HCT116 (cell line): ENCODE measurements at regions not wholly inside any gene's neighbourhood (a gene's known extent, or its start where the extent isn't known, plus 50 kb on each side); places are given as distances from the start of the nearest gene placed in this dataset.

ENCODE experiments used
- ATAC-seq: fragments of 200-7000 bp; cut with Tn5 transposase; 2 replicates; pipeline ENCODE4 v1.9.1; 2020; ENCODE audit warnings: mild to moderate bottlenecking, moderate library complexity
- BruUV-seq: library from RNA; stranded (reverse); fragments of 400-500 nt; replicated peaks from 2 replicates; lab custom pipeline; 2021; lab: Mats Ljungman, UMichigan
- CTCF ChIA-PET: fragments of 300-600 bp; sonication (Branson Sonifier 250); formaldehyde crosslinking; loops from one replicate; lab custom pipeline; 2021; ENCODE audit warnings: antibody characterized with exemption; lab: Charles Lee
- POLR2A ChIA-PET: fragments of 300-600, 350-600 bp; sonication (Branson Sonifier 250); formaldehyde crosslinking; loops from one replicate; lab custom pipeline; 2021; ENCODE audit warnings: antibody characterized with exemption; lab: Charles Lee
- RAD21 ChIA-PET, 2 experiments: fragments of 300-600 bp; sonication (Branson Sonifier 250); formaldehyde crosslinking; loops; one replicate each; lab custom pipeline; 2023; ENCODE audit warnings: low total read pairs in 2 of 2; ENCODE audit not compliant: uncharacterized antibody in 2 of 2, unreplicated experiment in 2 of 2, low non-redundant PET in 1 of 2; lab: Charles Lee
- DNase-seq: peaks from one replicate; pipeline ENCODE4 v3.0.0-alpha.2; 2010; ENCODE audit warnings: low read depth, low spot score
- H2AFZ ChIP-seq: fragments of 200-600 bp; shearing (Covaris generic), sonication (generic); 2 replicates; pipeline ENCODE4 v1.6.1; 2017; ENCODE audit warnings: low read depth, mixed run types, mixed read lengths, antibody characterized with exemption, low read length; ENCODE audit not compliant: poor library complexity, severe bottlenecking
- H3K27ac ChIP-seq: 2 replicates; pipeline ENCODE4 v1.5.1; 2012; ENCODE audit warnings: low read depth, low read length
- H3K27me3 ChIP-seq: fragments of 200-600 bp; sonication (generic); 2 replicates; pipeline ENCODE4 v1.6.1; 2016; ENCODE audit warnings: mixed run types, low read length, mixed read lengths; ENCODE audit not compliant: insufficient read depth
- H3K36me3 ChIP-seq, 2 experiments: fragments of 200-500 bp in 1 of 2; fragments of 200-600 bp in 1 of 2; sonication (Bioruptor generic) in 1 of 2; sonication (generic) in 1 of 2; 2 replicates each; pipeline versions ENCODE4 v1.5.1 to v1.6.1; 2014 to 2016; ENCODE audit warnings: low read length in 2 of 2, inconsistent platforms in 1 of 2, mixed read lengths in 1 of 2, mixed run types in 1 of 2; ENCODE audit not compliant: insufficient read depth in 2 of 2, control insufficient read depth in 1 of 2
- H3K4me1 ChIP-seq, 2 experiments: fragments of 200-600 bp in 1 of 2; sonication (generic) in 1 of 2; 2 replicates each; pipeline versions ENCODE4 v1.5.1 to v1.6.1; 2012 to 2017; ENCODE audit warnings: low read length in 2 of 2, inconsistent platforms in 1 of 2, mild to moderate bottlenecking in 1 of 2, mixed read lengths in 1 of 2, mixed run types in 1 of 2, moderate library complexity in 1 of 2; ENCODE audit not compliant: insufficient read depth in 2 of 2, control insufficient read depth in 1 of 2
- H3K4me2 ChIP-seq: fragments of 200-600 bp; sonication (generic); 2 replicates; pipeline ENCODE4 v1.6.1; 2017; ENCODE audit warnings: mixed run types, low read length, mixed read lengths
- H3K4me3 ChIP-seq, 2 experiments: fragments of 200-600 bp in 1 of 2; sonication (generic) in 1 of 2; replicated peaks in 1 of 2; 2 replicates each; pipeline ENCODE4 v1.5.1; 2011 to 2016; ENCODE audit warnings: low read length in 2 of 2, control low read depth in 1 of 2, low read depth in 1 of 2, mild to moderate bottlenecking in 1 of 2, mixed read lengths in 1 of 2, mixed run types in 1 of 2
- H3K79me2 ChIP-seq: fragments of 200-600 bp; sonication (generic); 2 replicates; pipeline ENCODE4 v1.6.1; 2017; ENCODE audit warnings: mild to moderate bottlenecking, mixed run types, low read length, moderate library complexity, mixed read lengths; ENCODE audit not compliant: insufficient read depth
- H3K9ac ChIP-seq: fragments of 200-600 bp; sonication (generic); 2 replicates; pipeline ENCODE4 v1.6.1; 2016; ENCODE audit warnings: low read length, mixed read lengths
- H3K9me2 ChIP-seq: fragments of 200-600 bp; sonication (generic), shearing (Covaris generic); 2 replicates; pipeline ENCODE4 v1.6.1; 2017; ENCODE audit warnings: mixed run types, mild to moderate bottlenecking, moderate library complexity; ENCODE audit not compliant: insufficient read depth
- H3K9me3 ChIP-seq, 2 experiments: fragments of 200-500 bp in 1 of 2; fragments of 200-600 bp in 1 of 2; sonication (Bioruptor generic) in 1 of 2; sonication (generic) in 1 of 2; 2 replicates each; pipeline ENCODE4 v1.6.1; 2014 to 2017; ENCODE audit warnings: low read length in 2 of 2, mixed read lengths in 2 of 2, inconsistent platforms in 1 of 2, low read depth in 1 of 2, mild to moderate bottlenecking in 1 of 2, mixed run types in 1 of 2, moderate library complexity in 1 of 2; ENCODE audit not compliant: control insufficient read depth in 1 of 2, insufficient read depth in 1 of 2
- H4K20me1 ChIP-seq: fragments of 200-600 bp; sonication (generic), shearing (Covaris generic); 2 replicates; pipeline ENCODE4 v1.6.1; 2017; ENCODE audit warnings: mixed run types, mild to moderate bottlenecking, moderate library complexity; ENCODE audit not compliant: insufficient read depth
- CBX3 ChIP-seq: IDR thresholded peaks from 2 replicates; pipeline ENCODE4 v1.6.1; 2012; ENCODE audit warnings: low read depth
- EZH2phosphoT487 ChIP-seq: fragments of 200-600 bp; IDR thresholded peaks from 2 replicates; pipeline ENCODE4 v1.6.1; 2018; ENCODE audit warnings: antibody characterized with exemption, borderline replicate concordance
- JUND ChIP-seq: IDR thresholded peaks from 2 replicates; pipeline ENCODE4 v1.6.1; 2012
- POLR2AphosphoS5 ChIP-seq: IDR thresholded peaks from 2 replicates; pipeline ENCODE4 v1.6.1; 2011; ENCODE audit warnings: mild to moderate bottlenecking, low read depth, low read length, moderate library complexity
- SRF ChIP-seq: IDR thresholded peaks from 2 replicates; pipeline ENCODE4 v1.6.1; 2012; ENCODE audit warnings: low read depth
- TCF7L2 ChIP-seq: IDR thresholded peaks from 2 replicates; pipeline ENCODE4 v1.7.0; 2011; ENCODE audit warnings: borderline replicate concordance, inconsistent platforms; ENCODE audit not compliant: insufficient read depth, insufficient read length; ENCODE audit errors: extremely low read depth
- YY1 ChIP-seq: IDR thresholded peaks from 2 replicates; pipeline ENCODE4 v1.6.1; 2011; ENCODE audit warnings: low read length, low read depth, moderate library complexity, mild to moderate bottlenecking; ENCODE audit not compliant: insufficient replicate concordance; ENCODE audit errors: extremely low read depth
- ZFX ChIP-seq: fragments of 450-650 bp; IDR thresholded peaks from 2 replicates; pipeline ENCODE4 v1.6.1; 2017
- ZNF274 ChIP-seq: fragments of 200-500 bp; sonication (Bioruptor generic); IDR thresholded peaks from 2 replicates; pipeline ENCODE4 v1.6.1; 2014; ENCODE audit warnings: mild to moderate bottlenecking, low read depth, low read length, inconsistent platforms
- intact Hi-C: fragments of 100-400 bp; cut with micrococcal nuclease; formaldehyde crosslinking; loops from 2 replicates; pipeline ENCODE4 v1.10.0; 2022
- TF ChIP-seq, protein P1 (sequence below): IDR thresholded peaks from 2 replicates; pipeline ENCODE4 v1.6.1; 2011; ENCODE audit warnings: mild to moderate bottlenecking, low read length, moderate library complexity; ENCODE audit not compliant: insufficient replicate concordance; ENCODE audit errors: extremely low read depth
- TF ChIP-seq, protein P2 (sequence below): IDR thresholded peaks from 2 replicates; pipeline ENCODE4 v1.6.1; 2012; ENCODE audit warnings: low read depth
- TF ChIP-seq, protein P3 (sequence below): IDR thresholded peaks from 2 replicates; pipeline ENCODE4 v1.6.1; 2012
- TF ChIP-seq, protein P4 (sequence below), 3 experiments: fragments of 200-600 bp in 1 of 3; sonication (generic) in 1 of 3; IDR thresholded peaks in 2 of 3; conservative IDR thresholded peaks in 1 of 3; 2 replicates each; pipeline ENCODE4 v1.5.1; 2012 to 2017; ENCODE audit warnings: low read depth in 2 of 3, low read length in 2 of 3, antibody characterized with exemption in 1 of 3, borderline replicate concordance in 1 of 3, control low read depth in 1 of 3, mild to moderate bottlenecking in 1 of 3, mixed read lengths in 1 of 3, mixed run types in 1 of 3, moderate library complexity in 1 of 3; ENCODE audit not compliant: insufficient read depth in 1 of 3

DNA sequence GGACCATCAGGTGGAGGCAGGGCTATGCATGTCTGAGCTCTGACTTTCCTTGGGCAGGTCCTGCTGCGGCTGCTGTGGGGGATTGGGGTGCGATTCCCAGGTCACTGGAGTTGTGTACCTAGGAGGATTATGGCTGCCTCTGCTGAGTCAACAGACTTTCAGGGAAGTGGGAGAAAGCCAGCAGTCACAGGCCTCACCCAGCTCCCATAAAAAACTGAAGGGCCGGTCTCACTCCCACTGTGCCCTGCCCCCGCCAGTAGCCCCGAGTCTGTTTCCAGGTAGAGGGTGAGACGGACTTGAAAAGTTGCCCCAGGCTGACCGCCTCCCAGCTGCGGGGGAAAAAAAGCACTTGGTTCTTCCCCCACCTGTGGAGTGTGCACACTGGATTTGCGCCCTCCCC lies 76.7 kb downstream of the FAM170A start (continued):
- TF ChIP-seq YY1, result no peak

DNA sequence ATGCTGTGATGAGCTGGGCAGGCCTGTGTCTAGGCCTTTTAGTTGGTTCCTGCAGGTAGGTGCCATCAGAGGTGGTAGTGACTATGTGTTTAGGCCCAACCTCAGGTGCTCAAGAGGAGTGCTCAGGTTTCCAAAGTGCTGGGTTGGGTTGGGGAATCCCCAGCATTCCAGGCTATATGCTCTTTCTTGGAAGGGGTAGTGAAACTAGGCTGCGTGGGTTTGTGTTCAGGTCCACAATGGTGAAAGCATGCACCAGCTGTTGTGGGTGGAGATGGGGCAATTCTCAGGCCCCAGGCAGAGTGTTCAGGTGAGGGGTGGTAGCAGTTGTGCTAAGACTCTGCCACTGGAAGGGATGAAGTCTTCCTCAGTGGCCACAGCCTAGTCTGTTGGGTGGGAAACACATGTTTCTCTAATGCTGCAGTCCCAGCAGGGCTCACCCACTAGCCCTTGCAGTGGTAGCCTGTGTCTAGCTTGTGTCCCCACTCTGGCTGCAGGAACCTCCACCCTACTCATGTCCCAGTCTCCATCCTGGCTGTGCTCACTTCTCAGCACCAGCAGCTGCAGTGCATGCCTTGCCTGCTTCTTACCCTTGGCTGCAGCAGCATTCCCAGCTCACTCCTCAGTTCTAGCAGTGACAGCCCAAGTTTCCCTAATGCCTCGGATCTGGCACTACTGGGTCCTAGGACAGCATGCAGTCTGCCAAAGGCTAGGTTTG lies 78.9 kb downstream of the FAM170A start:
- ATAC-seq, result no peak
- no TSS peak for BruUV-seq
- no peak overlapping the region for H3K27ac ChIP-seq
- TF ChIP-seq ZFX (no peak), SRF (no peak), TCF7L2 (no peak), YY1 (no peak), POLR2AphosphoS5 (no peak), CBX3 (no peak), EZH2phosphoT487 (no peak), JUND (no peak), ZNF274 (no peak)
- TF ChIP-seq, protein P1, sequence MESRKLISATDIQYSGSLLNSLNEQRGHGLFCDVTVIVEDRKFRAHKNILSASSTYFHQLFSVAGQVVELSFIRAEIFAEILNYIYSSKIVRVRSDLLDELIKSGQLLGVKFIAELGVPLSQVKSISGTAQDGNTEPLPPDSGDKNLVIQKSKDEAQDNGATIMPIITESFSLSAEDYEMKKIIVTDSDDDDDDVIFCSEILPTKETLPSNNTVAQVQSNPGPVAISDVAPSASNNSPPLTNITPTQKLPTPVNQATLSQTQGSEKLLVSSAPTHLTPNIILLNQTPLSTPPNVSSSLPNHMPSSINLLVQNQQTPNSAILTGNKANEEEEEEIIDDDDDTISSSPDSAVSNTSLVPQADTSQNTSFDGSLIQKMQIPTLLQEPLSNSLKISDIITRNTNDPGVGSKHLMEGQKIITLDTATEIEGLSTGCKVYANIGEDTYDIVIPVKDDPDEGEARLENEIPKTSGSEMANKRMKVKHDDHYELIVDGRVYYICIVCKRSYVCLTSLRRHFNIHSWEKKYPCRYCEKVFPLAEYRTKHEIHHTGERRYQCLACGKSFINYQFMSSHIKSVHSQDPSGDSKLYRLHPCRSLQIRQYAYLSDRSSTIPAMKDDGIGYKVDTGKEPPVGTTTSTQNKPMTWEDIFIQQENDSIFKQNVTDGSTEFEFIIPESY, result no peak
- TF ChIP-seq, protein P2, sequence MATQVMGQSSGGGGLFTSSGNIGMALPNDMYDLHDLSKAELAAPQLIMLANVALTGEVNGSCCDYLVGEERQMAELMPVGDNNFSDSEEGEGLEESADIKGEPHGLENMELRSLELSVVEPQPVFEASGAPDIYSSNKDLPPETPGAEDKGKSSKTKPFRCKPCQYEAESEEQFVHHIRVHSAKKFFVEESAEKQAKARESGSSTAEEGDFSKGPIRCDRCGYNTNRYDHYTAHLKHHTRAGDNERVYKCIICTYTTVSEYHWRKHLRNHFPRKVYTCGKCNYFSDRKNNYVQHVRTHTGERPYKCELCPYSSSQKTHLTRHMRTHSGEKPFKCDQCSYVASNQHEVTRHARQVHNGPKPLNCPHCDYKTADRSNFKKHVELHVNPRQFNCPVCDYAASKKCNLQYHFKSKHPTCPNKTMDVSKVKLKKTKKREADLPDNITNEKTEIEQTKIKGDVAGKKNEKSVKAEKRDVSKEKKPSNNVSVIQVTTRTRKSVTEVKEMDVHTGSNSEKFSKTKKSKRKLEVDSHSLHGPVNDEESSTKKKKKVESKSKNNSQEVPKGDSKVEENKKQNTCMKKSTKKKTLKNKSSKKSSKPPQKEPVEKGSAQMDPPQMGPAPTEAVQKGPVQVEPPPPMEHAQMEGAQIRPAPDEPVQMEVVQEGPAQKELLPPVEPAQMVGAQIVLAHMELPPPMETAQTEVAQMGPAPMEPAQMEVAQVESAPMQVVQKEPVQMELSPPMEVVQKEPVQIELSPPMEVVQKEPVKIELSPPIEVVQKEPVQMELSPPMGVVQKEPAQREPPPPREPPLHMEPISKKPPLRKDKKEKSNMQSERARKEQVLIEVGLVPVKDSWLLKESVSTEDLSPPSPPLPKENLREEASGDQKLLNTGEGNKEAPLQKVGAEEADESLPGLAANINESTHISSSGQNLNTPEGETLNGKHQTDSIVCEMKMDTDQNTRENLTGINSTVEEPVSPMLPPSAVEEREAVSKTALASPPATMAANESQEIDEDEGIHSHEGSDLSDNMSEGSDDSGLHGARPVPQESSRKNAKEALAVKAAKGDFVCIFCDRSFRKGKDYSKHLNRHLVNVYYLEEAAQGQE, result no peak
- TF ChIP-seq, protein P3, sequence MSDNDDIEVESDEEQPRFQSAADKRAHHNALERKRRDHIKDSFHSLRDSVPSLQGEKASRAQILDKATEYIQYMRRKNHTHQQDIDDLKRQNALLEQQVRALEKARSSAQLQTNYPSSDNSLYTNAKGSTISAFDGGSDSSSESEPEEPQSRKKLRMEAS, result no peak
- TF ChIP-seq, protein P4, sequence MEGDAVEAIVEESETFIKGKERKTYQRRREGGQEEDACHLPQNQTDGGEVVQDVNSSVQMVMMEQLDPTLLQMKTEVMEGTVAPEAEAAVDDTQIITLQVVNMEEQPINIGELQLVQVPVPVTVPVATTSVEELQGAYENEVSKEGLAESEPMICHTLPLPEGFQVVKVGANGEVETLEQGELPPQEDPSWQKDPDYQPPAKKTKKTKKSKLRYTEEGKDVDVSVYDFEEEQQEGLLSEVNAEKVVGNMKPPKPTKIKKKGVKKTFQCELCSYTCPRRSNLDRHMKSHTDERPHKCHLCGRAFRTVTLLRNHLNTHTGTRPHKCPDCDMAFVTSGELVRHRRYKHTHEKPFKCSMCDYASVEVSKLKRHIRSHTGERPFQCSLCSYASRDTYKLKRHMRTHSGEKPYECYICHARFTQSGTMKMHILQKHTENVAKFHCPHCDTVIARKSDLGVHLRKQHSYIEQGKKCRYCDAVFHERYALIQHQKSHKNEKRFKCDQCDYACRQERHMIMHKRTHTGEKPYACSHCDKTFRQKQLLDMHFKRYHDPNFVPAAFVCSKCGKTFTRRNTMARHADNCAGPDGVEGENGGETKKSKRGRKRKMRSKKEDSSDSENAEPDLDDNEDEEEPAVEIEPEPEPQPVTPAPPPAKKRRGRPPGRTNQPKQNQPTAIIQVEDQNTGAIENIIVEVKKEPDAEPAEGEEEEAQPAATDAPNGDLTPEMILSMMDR (IDR thresholded peaks at IDR 0.05 in 2 of 3, conservative IDR thresholded peaks at IDR 0.05 in 1 of 3; ENCODE audit: borderline replicate concordance in 1 of 3, insufficient read depth in 1 of 3, low read depth in 2 of 3, low read length in 2 of 3), result no peak
- TF ChIP-seq, all 23 proteins: peak for 0
- no peaks in the 10 kb centered on the region for H3K9me2 ChIP-seq
- H3K79me2 ChIP-seq, result no peaks in the 10 kb centered on the region
- RAD21 ChIA-PET, result no interaction called here
- H3K36me3 ChIP-seq, result no peaks in the 10 kb centered on the region
- CTCF ChIA-PET, result no interaction called here
- POLR2A ChIA-PET, result no interaction called here
- no peaks in the 10 kb centered on the region for H4K20me1 ChIP-seq
- H3K9ac ChIP-seq, result no peak overlapping the region
- H3K4me2 ChIP-seq, result no peak overlapping the region
- no peak overlapping the region for H3K4me3 ChIP-seq
- H3K9me3 ChIP-seq, result no peaks in the 10 kb centered on the region
- no peaks in the 10 kb centered on the region for H3K4me1 ChIP-seq
- intact Hi-C loops, result no loop called here
- no peaks in the 10 kb centered on the region for H3K27me3 ChIP-seq
- DNase-seq, result no peak
- no peak overlapping the region for H2AFZ ChIP-seq
